Sigmoid colon (tissue), 4 donors: ENCODE measurements at regions not wholly inside any gene's neighbourhood (a gene's known extent, or its start where the extent isn't known, plus 50 kb on each side); places are given as distances from the start of the nearest gene placed in this dataset.
"Not testable (repeated sequence)": the region's sequence is repeated elsewhere in the genome, so short reads cannot be mapped to it uniquely, and the experiment has no call there.

Experiments used
- POLR2A ChIP-seq, 2 donors: fragments of 450-650 bp; IDR thresholded peaks; one replicate each; pipeline ENCODE4 v1.6.1; 2016; ENCODE audit warnings: antibody characterized with exemption in 2 of 2, mild to moderate bottlenecking in 2 of 2, moderate library complexity in 2 of 2
- POLR2AphosphoS5 ChIP-seq, 4 donors: sonication (generic); formaldehyde crosslinking; IDR thresholded peaks; one replicate each; pipeline ENCODE4 v1.6.1; 2017; ENCODE audit warnings: antibody characterized with exemption in 4 of 4
- TF ChIP-seq, protein P1 (sequence below), 4 experiments: fragments of 450-650 bp in 3 of 4; fragments of 200-600 bp in 1 of 4; IDR thresholded peaks; one replicate each; pipeline ENCODE4 v1.5.1; 2016 to 2019; ENCODE audit warnings: antibody characterized with exemption in 4 of 4, mild to moderate bottlenecking in 3 of 4, moderate library complexity in 2 of 4

DNA sequence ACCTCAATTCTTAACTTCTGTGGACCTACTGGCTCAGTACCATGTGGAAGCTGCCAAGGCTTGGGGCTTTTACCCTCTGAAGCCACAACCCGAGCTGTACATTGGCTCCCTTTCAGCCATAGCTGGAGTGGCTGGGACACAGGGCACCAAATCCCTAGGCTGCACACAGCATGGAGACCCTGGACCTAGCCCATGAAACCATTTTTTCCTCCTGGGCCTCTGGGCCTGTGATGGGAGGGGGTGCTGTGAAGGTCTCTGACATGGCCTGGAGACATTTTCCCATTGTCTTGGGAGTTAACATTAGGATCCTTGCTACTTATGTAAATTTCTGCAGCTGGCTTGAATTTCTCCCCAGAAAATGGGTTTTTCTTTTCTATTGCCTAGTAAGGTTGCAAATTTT, 205.1 kb downstream of the DCDC2C start:
- TF ChIP-seq, protein P1, sequence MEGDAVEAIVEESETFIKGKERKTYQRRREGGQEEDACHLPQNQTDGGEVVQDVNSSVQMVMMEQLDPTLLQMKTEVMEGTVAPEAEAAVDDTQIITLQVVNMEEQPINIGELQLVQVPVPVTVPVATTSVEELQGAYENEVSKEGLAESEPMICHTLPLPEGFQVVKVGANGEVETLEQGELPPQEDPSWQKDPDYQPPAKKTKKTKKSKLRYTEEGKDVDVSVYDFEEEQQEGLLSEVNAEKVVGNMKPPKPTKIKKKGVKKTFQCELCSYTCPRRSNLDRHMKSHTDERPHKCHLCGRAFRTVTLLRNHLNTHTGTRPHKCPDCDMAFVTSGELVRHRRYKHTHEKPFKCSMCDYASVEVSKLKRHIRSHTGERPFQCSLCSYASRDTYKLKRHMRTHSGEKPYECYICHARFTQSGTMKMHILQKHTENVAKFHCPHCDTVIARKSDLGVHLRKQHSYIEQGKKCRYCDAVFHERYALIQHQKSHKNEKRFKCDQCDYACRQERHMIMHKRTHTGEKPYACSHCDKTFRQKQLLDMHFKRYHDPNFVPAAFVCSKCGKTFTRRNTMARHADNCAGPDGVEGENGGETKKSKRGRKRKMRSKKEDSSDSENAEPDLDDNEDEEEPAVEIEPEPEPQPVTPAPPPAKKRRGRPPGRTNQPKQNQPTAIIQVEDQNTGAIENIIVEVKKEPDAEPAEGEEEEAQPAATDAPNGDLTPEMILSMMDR (IDR thresholded peaks at IDR 0.05): not testable (repeated sequence)
- not testable (repeated sequence) for TF ChIP-seq POLR2AphosphoS5, POLR2A (IDR thresholded peaks at IDR 0.05)
